ENCODE measurements at regions not wholly inside any gene's neighbourhood (a gene's known extent, or its start where the extent isn't known, plus 50 kb on each side); places are given as distances from the start of the nearest gene placed in this dataset.
"Not testable (repeated sequence)": the region's sequence is repeated elsewhere in the genome, so short reads cannot be mapped to it uniquely, and the experiment has no call there.

DNA sequence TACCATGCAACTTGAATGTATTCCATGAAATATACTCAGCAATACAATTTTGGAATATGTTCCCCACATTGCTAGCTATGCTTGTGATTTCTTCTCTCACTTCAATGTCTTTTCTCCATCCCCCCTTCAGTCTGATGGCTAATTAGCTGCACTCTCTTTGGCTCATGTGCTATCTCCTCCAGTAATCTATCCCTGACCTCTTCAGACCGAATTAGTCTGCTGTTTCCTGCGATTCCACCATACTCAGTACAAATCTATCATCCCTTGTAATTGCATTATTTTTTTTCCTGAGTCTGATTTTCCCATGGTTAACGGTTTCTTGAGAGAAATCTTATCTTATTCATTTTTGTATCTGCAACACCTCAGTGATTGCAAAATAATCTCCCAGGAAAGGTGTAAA is 360.7 kb upstream of the CDH10 start:
- DNase-seq, result no peak

DNA sequence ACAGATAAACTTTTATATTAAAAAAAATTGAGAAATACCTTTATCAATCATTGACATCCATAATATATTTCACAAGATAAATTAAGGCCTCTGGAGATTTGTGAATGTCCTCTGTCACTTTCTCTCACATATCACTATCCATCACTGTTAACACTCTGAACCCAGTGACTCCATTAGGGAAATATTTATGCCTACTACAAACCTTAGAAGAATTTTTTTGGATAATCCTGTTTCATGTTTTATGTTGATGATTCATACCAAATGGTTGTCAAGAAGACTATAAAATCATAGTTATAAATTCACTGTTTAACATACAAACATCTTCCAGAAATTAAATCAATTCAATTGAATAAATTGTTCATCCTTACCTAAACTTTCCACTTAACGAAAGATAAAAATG is 357.6 kb upstream of the CDH10 start:
- no peak for DNase-seq

DNA sequence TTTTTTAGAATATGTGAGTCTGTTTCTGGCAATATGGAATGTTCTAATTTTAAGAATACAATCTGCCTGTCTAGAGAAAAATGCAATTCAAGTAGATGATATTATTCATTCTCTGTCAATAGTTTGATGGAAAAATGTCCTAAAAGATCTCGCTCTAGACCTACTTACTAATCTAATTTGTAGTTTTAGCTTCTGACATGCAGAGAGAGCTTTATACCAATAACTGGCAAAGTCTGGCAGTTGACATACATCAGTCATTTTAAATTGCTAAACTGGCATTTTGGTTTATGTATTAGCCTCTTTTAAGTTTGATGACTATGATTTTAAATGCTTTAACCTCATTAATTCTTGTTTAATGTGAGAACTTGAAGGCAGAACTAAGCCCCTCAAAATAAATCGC is 355.0 kb upstream of the CDH10 start:
- no peak for DNase-seq

DNA sequence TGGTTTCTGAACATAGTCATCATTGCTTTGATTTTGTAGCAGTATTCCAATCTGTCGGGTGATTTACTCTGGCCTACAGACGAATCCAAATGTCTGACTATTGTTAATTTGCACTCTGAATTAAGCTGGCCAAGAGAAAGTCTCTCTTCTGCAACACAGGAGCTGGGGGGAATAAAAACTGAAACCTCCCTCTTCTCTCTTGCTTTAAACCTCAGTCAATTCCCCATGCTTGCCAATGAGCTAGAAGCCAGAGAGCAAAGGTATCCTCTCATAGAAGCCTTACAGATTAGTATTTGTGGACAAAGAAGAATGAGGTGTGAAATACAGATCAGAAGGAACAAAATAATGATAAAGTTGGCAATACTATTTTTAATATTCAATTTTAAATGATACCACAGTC is 353.9 kb upstream of the CDH10 start:
- no peak for DNase-seq

DNA sequence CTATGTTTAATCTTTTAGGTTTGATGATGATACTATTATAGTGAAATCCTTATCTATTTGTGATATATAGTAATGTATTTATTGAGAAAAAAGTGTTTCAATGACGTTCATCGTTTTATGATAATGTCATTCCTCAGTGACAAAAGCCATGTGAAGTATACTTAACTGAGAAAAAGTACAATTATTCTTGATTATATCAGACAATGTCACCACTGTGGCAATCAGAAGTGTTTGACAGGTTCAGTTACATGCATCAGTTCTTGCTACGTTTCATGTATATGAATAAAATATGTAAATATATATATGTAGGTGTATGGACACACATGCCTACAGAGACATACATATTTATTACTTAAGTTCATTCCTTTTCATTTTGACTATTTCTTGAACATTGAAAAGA is 341.5 kb upstream of the CDH10 start:
- no peak for DNase-seq

DNA sequence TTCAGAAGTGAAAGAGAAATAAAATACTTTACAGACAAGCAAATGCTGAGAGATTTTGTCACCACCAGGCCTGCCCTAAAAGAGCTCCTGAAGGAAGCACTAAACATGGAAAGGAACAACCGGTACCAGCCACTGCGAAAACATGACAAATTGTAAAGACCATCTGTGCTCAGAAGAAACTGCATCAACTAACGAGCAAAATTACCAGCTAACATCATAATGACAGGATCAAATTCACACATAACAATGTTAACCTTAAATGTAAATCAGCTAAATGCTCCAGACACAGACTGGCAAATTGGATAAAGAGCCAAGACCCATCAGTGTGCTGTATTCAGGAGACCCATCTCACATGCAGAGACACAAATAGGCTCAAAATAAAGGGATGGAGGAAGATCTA is 333.8 kb upstream of the CDH10 start:
- DNase-seq, result not testable (repeated sequence)

DNA sequence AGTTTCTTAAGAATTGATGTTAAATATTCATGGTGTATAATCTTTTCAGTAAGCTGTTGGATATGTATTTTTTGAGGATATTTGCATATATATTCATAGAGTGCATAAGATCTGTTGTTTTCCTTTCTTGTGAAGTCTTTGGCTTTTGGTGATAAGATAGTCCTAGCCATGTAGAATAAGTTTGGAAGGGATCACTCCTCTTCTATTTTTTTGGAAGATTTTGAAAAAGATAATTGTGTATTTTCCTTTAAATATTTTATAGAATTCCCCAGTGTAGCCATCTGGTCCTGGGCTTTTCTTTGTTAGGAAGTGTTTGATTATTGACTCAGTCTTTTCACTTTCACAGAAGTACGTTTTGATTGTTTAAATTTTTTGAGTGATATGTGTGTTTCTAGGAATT is 318.8 kb upstream of the CDH10 start:
- no peak for DNase-seq

DNA sequence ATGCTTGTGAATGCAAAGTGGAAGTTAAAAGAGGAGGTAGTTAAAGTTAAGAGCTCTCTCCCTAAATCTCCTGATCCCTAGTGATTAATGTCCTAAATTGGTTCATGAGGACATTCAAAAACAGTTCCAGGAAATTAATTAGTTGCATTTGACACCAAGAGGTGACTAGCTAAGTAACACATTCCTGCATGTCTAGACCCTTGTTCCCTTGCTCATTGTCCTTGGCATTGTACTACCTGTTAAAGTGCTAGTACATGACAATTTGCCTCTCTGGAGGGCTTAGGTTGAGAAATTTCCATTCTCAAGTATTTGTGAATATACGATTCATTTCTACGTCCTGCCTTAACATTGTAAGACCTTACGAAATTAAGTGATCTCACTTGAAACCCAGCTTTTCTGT is 278.6 kb upstream of the CDH10 start:
- DNase-seq, result no peak

DNA sequence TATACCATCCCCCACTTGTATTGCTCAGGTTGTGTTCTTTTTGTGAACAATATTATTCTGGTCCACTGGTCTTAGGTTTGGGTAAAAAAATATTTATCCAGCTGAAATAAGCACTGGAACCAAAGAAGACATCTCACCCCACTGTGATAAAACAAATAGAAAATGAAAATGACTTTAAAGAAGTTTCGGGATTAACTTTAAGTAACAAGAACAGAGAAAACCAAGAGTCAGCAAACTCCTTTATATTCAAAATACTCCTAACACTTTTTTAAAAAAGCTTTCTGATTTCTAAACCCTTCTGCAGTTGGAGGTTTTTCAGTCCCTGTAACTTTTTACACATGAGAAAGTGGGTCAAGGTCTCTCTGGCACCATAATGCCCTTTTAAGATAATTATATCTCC is 273.9 kb upstream of the CDH10 start:
- DNase-seq, result no peak

DNA sequence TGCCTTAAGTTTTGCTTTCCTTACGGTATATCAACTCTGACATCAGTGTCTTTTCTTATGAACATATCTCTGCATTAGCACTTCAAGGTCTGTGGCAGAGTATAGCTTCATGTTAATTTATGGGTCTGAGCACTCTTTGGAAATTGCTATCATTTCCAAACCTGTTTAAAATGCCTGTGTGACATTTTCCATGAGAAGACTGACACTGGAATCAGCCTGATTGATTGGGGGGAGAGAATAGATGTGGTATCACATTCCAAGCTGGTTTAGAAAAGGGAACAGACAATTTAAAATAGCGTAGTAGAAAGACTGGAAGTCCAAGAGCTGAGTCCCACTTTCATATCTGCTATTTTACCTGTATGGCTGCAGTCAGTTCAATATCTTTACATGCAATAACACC is 272.1 kb upstream of the CDH10 start:
- no peak for DNase-seq

DNA sequence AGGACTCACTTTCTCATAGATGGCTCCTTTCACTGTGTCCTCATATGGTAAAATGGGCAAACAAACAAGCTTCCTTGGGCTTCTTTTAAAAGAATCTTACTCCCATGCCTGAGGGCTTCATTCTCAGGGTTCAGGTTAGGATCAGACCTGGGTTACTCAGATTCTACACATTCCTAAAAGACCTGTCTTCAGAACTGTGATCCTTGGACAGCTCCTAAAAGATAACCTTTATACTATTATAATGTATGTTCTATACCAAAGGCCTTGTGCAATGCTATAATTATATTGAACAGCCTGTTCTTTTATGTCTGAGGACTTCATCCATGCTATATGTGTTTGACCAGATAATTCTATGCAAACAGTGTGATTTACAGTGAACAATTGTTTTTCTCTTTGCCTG is 264.4 kb upstream of the CDH10 start:
- peak in 1 of 2 experiments; percentile 38 for DNase-seq

DNA sequence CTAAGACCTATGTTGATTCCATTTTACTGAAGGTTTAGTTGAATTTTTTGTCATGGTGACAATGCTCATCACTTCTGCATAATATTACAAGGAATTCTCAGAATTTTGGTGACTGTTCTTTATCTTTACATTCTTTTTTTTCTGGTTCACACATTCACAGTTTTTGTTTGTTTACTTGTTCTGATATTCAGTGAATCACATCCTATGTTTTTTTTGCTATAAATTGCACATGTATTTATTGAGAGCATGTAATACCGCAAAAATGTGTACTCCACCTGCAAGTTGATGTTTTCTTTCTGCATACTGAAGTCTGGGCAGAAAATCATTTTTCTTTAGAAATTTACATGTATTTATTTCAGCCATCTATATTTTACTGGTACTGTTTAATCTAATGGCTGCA is 261.9 kb upstream of the CDH10 start:
- DNase-seq, result no peak

DNA sequence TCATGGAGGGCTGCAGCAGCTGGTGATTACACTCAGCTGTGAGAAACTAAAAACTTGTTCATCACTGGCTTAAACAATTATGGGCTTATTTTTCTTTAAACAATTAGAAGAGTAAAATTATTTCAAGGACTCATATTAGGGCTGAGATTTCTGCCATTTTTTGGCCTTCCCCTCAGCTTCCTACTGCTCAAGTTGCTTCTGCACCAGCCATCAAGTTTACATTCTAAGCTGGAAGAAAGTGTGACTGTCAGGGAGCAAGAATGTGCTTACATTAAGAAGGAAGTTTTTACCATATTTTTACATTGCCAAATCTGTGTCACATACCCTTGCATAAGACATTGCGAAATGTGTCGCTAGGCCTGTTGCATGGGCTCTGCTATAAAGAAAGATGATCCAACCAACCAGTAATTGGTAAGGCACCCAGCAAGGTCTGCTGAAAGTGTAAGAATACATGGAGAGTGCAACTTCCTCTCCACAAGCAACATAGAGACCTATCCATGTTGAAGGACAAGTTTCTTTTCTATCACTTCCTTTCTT is 260.3 kb upstream of the CDH10 start:
- DNase-seq, result no peak

DNA sequence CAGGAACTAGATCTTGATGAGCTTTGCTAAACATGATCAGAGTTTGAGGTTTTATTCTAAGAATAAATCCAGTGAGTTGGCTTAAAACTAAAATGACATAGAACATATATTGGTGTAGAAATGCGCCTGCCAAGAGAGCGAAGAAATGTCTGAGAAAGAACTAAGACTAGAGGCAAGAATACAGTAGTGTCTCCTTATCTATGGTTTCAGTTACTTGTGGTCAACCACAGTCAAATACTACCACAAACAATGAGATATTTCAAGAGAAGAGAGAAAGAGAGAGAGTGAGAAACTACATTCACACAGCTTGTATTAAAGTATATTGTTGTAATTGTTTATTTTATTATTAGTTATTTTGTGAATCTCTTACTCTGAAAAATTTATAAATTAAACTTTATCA is 254.4 kb upstream of the CDH10 start:
- no peak for DNase-seq

DNA sequence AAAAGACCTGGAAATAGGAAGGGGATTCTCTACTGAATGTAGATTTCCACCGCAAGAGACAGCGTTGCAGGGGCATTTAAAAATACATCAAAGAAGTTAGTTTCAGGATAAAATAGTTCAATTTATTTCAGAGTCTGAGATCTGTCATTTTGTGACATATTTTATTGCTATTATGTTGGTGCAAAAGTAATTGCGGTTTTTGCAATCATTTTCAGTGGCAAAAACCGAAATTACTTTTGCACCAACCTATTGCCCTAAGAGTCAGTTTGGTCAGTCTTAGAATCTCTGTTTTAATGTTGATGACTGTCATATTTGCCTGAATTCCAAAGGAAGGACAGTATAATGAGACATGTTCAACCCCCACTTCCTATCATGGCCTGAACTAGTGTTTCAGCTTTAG is 219.5 kb upstream of the CDH10 start:
- DNase-seq, result no peak

DNA sequence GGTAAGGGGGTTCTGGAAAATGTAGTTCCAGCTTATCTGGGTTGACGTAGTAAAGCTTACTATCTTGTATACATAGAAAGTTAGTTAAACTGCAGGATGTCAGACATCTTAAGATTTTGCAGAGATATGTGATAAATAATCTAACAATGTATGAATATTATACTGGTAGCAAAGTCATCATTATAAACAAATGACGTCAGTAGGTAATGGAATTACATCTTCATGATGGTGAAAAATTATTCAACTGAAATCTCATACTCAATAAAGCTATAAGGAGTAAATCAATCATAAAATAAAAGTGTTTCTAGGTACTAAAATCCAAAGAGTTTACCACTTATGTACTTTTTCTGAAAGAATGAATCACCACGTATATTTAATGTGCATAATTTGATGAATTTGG is 217.3 kb upstream of the CDH10 start:
- no peak for DNase-seq

DNA sequence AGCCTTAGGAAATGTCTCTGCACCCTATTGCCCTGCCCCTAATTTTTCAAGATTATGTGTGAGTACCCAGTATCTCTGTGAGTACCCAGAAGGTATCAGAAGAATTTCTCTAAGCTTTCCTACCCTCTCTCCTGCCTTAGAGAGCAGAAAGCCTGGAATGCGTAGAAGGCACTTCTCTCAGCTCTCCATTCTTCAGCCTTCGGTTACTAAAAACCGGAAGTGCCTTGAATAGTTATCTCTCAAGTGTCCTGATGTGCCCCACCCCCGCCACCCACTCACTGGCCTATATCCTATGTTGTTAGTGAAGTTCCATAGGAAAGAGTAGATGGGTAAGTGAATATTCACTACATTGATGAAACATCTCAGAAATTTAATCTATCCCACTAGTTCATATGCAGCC is 210.7 kb upstream of the CDH10 start:
- no peak for DNase-seq

DNA sequence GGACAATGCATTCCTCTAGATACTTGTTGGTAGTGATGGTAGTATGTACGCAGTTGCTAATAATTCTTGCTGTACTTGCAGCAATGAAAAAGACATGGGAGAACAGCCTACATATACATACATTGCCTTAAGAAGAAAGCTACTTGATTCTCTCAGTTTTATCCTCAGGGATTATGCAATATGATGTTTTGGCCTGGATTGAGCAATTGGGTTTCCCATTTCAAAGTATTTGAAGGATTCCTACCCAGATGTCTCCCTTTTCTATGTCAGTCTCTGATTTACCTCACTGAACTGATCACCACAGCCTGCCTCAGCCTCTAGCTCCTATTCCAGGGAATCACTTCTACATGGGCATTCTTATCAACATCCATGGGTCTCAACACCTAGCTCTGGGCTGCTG is 210.1 kb upstream of the CDH10 start:
- DNase-seq, result no peak

DNA sequence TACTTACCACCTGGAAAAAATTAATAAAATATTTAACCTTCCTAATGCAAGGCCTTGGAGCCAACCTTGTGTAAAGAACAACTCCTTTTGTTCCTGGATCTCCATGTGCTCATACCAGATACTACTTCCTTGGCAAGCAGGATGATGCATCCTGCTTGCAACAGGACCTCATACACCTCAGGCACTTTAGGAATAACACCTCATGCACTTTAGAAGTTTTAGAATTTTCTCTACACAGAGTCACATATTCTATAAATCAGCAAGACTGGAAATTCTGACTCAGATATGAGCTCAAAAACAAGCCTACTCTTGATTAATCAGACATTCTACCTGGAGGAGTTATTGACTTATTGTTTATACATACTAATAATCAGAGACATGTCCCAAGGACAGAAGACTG is 209.6 kb upstream of the CDH10 start:
- no peak for DNase-seq

DNA sequence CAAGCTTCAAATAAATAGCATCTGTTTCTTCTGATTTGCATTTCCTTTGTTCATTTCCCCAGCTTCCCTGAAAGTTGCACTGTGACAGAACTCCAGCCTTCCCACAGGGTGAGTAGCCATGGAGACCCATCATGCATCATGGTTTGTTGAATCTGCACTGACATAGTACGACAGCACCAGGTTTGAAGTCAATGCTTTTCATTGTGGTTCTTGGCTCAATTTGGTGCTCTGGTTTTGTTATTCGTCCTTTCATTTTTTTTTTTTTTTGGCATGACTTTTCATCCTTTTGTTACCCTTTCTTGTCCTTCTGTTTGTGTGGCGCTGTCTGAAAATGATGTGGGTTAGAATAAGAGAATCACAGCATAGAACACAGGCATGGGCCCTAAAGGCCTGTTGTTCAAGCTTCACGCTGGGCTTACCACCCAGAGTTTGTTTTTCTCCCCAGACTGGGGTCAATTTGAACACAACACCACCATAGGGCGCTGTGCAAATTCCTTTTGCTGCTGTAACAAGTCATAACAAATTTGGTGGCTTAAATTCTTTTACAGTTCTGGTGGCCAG is 206.2 kb upstream of the CDH10 start:
- DNase-seq, result peak in 1 of 2 experiments; percentile 20

DNA sequence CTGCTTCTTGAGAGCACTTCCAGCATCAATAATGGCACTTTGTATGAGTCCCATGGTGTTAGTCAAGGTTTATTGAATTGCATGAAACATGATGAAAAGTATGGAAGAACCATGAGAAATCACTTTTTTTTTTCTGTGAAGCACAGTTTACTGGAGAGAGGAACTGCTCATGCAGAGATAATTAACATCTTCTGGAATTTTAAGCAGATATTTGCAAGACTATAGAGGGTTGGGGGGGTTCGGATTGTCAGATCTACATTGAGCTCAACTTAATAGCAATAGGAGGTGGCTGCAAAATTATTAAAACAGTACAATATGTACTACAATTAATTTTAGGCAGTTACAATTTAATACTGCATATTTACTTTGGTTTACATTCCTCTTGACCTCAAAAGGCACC is 204.4 kb upstream of the CDH10 start:
- no peak for DNase-seq

DNA sequence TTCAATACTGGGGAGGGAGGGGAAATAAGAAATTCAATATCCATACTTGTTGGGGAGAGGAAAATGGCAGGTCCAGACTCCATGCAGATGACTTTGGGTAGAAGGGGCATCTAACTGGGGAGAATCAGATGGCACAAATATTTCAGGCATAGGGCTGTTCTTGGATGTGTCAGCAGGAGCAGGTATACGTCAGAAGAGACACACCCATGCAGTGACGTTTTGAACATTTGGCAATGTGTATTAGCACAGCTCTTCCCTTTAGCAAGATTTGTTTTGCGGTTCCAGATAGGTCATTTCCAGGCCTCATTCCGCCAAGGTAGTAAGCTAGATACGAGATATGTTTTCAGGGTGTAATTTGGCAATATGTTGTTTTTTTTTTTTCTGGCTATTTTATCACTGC is 187.2 kb upstream of the CDH10 start:
- no peak for DNase-seq

DNA sequence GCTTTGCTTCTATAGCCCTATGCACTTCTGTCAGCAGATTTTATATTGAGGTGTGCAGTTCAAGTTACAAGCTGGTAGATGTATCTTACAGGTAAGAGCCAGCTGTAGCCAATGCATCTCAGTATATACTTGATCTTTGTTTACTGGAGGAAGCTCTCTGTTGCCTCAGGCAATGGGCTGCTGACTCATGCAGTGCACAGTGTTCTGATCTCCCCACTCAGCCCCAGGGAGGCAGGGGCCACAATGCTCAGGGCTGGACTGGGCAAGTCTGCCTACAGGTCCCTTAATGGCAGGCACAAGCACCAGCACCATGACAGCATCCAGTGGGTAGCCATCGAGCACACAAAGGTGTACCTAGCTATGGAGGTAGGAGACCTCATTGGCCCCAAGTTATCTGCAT is 178.8 kb upstream of the CDH10 start:
- DNase-seq, result peak; percentile 26 to 46

DNA sequence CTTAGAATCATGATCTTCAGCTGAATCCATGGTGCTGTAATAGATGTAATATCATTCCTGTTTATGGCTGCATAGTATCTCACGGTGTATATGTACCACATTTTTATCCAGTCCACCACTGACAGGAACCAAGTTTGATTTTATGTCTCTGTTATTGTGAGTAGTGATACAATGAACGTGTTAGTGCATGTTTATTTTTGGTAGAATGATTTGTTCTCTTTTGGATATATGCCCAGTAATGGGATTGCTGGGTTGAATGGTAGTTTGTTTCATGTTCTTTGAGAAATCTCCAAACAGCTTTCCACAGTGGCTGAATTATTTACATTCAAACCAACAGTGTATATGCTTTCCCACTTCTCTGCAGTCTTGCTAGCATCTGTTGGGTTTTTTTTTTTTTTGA is 175.1 kb upstream of the CDH10 start:
- DNase-seq, result peak; percentile 18 to 38

DNA sequence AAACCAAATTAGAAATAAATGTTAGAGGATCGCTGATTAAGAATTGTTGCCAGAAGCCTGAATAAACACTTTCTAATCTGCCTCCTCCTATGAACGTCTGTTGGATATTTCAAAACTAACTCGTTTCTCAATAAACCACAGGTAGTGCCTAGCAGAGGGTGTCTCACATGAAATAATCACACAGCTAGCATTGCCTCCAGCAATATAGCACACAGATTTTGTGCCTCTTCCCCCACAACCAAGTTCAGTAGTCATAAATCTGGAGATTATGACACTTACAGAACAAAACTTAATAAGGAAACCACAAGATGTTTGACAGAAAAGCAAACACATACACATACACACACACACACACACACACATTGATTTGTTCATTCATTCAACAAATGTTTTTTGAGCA is 173.2 kb upstream of the CDH10 start:
- DNase-seq, result no peak

DNA sequence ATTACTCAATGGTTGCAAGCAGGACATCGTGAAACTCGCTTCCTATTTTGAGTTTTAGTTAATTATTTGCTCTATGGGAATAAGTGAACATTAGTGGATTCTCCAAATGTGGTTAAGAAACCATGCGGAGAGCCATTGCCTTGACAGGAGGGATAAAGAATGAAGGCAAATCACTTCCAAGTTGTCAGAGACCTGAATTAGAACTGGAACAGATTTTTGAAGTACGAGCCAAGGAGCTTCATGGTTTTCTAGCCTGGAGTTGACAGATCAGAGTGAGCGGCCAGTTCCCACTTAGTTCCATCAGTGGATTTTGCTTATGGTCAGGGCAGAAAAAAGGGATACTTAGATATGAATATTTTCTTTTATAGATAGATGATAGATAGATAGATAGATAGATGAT is 171.4 kb upstream of the CDH10 start:
- DNase-seq, result no peak
